ENCODE measurements at regions not wholly inside any gene's neighbourhood (a gene's known extent, or its start where the extent isn't known, plus 50 kb on each side); places are given as distances from the start of the nearest gene placed in this dataset.

DNA sequence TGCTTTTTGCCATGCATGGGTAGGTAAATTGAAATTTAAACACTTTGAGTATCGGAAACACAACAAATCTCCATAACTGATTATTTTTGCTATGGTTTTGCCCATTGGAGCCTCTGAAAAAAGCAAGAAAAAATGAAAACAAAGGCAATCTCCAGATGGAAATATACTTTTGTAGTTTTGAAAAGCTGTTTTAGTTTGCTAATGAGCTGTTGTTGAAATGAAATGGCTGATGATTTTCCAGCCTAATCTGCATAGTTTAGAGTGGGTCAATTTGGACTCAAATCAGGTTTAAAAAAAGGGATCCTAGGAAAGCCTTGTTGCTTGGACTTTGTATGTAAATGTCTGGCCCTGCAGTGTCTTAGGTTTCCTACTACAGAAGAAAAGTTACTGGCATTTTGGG is 285.8 kb downstream of the CAAP1 start:
- TF ChIP-seq CTCF (IDR thresholded peaks at IDR 0.05): no peak
- no peak for TF ChIP-seq POLR2AphosphoS5 (IDR thresholded peaks at IDR 0.05; ENCODE audit: low read depth, low read length)
- TF ChIP-seq TCF7L2 (IDR thresholded peaks at IDR 0.05; ENCODE audit: low read depth, low read length): no peak
- no peak for TF ChIP-seq SIN3A (IDR thresholded peaks at IDR 0.05; ENCODE audit: borderline replicate concordance, insufficient read depth, low read depth, low read length)
